HG03571 (cell line): ENCODE measurements at regions not wholly inside any gene's neighbourhood (a gene's known extent, or its start where the extent isn't known, plus 50 kb on each side); places are given as distances from the start of the nearest gene placed in this dataset.

ENCODE experiments used
- ATAC-seq: cut with Tn5 transposase; IDR thresholded peaks from one replicate; pipeline ENCODE4 v1.9.1; 2021; ENCODE audit not compliant: unreplicated experiment

DNA sequence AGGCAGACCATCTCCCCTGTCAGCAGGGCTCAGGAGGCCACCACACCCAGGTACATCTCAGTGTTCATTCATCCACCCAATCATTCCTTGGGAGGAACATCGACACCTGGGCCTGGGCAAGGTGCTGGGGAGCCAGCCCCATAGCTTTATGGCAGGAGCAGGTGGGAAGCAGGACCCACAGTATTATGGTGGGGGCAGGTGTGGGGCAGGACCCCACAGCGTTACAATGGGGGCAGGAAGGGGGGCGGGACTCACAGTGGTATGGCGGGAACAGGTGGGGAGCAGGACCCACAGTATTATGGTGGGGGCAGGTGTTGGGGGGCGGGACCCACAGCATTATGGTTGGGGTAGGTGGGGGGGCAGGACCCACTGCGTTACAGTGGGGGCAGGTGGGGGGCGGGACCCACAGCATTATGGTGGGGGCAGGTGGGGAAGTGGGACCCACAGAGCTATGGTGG lies 128.9 kb upstream of the HS6ST1 start:
- ATAC-seq = no peak

DNA sequence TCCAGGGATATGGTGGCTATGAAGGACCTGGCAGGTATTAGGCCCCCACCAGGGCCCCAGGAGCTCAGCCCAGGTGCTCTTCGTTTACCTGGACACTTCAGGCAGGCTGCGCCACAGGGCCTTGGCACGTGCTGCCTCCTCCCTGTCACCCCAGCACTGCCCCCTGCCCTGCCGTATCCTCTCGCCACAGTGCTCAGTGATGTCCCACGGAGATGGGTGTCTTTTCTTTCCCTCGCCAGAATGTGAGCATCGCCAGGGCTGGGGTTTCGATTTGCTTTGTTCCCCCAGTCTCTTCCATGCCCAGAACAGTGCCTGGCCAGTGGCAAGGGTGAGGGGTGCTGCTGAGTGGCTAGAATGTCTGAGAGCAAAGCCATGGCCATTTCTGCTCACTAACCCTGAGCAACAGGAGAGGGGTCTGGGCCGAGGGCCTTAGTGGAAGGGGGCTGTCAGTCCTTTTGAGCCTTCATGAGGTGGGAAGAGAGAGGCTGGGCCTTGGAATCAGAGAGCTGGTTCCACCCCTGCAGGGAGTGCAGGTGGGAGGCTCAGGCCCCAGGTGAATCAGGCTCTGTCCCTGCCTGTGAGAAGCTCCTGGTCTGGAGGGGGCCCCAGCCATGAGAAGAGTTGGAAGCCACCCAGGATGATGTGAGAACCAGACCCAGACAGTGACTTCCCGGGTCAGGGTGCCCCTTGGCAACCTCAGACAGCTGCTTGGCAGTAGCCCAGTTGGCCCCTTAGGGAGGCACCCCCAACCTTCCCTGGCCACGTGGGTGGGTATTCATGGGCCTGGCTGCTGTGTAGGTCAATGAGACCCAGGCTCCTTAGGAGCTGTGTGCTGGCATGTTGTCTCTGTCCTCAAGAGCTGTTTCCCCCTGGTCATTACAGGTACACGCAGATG lies 129.9 kb upstream of the HS6ST1 start:
- no peak for ATAC-seq

DNA sequence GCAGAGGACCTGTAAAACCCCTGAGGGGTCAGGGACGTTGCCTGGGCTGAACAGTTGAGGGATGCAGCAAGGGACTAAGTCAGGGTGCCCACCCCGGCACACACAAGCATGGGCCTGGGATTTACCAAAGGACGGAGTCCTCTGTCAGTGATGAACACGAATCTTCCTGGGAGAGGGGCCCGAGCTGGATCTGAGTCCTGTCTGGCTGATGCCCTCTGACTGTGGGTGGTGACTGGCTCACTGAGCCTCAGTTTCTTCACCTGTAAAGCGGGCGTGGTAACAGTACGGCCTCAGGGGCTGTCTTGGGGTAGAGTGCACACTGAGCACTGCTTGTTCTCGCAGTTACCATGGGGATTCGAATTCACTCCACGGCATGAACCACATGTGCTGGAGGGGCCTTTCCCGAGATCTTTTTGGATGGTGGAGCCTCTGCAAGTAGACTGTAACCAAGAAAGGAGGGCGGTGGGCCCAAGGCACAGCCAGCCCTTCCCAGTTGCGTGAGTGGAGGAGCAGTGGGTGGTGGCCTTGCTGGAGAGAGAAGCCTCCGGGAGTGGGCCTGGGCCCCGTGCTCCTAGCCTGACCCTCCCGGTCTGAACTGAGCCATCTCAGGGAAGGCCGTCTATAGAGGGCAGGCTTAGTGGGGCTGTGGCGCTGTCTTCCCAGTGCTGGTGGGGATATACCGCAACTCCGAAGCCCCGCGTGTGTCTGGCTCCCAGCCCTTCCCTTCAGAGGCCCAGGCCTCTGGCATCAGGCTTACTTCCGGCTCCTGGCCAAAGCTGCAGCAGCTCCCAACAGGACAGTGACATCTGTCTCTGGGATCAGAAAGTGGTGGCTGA lies 130.8 kb upstream of the HS6ST1 start:
- no peak for ATAC-seq

DNA sequence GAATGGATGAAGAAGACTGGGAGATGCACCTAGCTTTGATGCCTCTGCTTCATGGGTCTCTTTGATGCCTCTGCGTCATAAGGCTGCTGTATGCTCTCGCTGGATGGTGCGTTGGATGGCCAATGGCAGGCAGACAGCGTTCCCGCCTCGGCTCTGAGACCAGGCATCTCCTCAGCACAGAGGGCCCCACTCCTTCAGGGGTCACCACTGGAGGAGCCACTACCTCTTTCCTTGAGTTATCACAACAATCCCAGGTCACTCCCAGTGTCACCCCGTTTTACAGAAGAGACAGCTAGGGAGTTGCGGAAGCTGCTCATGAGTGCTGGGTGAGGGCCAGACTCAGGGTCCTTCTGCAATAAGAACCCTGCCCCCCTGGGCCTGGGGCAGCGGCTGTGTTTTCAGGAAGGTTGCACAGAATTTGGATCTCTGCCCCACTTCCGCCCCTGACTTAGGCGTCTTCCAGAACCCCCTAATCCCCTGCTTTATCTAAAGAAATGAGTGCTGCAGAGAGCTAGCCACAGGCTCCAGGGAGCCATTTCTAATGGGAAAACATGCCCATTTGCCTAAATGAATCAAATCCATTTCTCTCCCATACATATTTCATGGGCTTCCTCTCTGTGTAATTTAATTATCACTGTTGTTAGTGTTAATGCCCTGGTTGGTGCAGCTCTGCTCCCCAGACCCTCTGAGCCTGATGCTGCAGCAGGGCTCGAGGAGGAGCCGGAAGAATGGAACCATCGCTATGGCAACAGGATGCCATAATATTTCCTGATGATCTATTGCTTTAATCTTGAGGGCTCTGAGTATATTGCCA lies 131.8 kb upstream of the HS6ST1 start:
- ATAC-seq = no peak

DNA sequence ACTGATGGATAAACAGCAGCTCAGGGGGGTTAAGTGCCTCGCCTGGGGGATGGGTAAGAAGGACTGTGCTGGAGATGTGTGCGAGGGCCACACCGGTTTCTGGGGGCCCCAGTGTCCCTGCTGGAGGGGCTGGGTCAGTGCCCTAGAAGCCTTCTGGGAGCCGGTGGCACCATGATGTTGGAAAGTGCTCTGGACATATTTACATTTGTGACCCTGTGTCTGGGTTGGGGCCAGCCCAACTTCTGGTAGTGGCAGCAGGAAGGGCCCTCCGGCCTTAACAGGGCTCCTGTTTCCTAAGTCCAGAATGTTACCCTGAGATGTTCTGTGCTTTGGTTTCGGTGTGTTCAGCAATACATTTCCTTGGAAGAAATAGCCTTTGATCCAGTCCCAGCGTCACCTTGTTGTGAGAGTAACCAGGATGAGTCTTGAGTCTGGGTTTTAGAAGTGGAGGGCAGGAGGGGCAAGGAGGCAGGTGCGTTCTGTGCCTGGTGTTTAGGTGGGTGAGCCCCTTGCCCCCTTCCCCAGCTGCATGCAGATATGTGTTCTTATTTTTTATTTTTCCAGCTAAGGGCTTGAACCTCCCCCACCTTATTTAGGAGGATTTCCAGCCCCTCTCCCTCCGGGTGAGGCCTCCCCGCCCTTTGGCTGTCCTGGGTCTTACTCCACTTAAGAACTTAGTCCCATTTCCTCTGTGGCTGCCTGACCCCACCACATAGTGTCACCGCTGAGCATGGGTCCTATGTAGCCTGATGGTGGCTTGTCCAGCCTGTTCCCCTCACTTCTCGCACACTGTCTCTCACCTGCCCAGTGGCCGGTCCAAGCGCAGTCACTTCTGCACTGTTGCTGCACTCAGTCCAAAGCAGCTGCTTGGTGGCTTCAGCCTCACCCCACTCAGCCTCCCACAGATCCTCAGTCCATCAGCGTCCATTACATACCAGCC lies 132.7 kb upstream of the HS6ST1 start:
- ATAC-seq = no peak

DNA sequence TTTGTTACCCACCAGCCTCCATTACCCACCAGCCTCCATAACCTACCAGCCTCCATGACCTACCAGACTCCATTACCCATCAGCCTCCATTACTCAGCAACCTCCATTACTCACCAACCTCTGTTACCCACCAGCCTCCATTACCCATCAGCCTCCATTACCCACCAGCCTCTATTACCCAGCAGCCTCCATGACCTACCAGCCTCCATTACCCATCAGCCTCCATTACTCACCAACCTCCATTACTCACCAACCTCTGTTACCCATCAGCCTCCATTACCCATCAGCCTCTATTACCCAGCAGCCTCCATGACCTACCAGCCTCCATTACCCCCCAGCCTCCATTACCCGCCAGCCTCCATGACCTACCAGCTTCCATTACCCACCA lies 133.3 kb upstream of the HS6ST1 start:
- ATAC-seq = no peak

DNA sequence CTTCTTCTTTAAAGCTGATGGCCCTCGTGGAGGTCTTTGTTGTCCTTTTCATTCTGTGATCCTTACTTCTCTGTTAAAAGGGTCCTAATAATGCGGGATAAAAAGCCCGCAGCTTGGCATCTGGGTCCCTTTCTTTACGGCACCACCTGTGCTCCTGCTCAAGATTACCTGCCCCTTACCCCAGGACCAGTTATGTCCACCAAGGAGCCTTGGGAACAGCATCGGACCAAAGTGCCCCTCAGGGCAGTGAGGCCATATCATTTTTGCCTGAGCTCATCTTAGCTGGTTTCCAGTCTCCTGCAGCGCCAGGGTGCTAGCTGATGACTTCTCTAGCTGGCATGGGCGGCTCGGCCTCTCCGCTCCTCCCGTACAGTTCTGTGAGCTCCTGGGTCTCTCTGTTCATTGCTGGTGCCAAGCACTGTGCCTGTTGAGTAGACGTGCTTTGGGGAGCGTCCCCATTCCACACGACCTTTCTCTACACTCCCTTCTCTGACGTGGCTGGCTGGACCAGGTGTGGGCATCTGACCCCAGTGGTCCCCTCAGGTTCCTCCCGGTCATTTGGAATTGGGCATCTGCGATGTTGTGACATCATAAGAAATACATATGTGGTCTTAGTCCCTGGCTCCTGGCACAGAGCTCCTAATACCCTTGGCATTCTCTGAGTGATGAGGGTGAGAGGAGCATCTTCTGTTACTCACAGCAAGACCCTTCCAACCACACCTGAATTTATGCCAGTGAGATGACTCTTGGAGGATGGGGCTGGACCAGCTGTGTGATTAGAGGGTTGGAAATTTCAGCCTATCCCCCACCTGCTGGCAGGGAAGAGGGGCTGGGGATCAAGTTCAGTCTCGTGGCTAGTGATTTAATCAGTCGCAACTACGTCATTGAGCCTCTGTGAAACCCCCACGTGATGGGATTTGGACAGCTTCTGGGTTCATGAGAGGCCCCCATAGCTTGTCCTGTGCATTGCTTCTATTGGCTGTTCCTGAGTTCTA lies 134.2 kb upstream of the HS6ST1 start:
- no peak for ATAC-seq

DNA sequence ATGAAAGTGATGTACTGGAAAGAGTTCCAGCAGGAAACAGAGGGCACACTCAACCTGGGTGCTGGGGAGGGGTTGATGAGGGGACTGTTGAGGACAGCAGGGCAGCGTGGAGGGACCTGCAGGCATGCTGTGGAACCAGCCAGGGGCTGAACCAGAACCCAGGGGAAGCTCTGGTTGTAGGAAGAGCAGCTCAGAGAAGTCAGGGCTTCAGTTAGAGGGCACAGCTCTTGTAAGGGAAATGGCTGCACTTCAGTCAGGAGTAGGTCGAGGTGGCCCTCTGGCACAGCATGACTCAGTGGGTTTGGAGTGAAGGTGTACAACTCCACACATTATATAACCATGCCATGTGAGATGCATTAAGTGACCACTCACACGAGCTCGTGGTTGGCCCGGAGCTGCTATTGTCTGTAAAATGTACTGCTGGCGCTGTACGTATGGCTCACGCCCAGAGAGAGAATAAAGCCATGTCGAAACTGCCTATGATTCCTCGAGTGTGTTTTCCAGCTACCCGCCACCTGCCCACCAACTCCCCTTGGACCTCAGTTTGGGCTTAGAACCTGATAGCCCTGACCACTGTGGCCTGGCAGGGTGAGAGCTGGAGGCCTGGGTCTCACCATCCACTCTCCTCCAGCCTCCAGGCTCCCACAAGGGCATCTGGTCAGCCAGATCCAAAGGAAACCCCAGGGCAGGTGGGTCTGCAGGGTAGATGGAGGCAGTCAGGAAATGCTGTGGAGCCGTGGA lies 136.5 kb upstream of the HS6ST1 start:
- ATAC-seq = no peak

DNA sequence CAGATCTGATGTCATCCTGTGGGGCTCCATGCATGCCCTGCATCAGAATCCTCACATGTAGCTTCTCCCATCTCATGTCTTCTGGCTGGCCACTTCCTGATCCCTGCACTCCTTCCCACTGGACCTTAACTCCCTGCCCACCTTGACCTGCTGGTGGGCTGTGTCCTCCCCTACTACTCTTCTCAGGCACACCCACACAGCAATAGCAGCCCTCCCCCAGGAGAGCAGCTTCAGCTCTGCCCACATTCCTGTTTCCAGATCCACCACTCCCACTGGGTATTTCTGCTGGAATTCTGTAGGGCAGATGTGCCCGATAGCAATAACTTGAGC lies 137.0 kb upstream of the HS6ST1 start:
- ATAC-seq = no peak

DNA sequence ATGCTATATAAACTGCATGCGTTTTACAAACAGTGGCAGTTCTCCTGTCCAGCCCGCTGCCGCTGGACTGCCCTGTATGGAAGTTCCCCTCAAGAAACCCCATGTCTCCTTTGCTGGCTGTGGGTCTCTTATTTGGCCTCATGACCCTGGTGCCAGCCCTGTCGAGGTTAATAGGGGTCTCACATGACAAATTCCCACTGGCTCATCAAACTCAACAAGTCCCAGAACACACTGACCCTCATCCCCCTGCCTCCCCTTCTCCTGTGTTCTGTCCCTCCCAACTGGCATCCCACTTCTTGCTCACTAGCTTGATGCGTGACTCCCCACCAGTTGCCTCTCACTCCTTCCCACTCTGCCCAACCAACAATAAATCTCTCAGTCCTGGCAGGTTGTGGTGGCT lies 137.6 kb upstream of the HS6ST1 start:
- ATAC-seq = no peak

DNA sequence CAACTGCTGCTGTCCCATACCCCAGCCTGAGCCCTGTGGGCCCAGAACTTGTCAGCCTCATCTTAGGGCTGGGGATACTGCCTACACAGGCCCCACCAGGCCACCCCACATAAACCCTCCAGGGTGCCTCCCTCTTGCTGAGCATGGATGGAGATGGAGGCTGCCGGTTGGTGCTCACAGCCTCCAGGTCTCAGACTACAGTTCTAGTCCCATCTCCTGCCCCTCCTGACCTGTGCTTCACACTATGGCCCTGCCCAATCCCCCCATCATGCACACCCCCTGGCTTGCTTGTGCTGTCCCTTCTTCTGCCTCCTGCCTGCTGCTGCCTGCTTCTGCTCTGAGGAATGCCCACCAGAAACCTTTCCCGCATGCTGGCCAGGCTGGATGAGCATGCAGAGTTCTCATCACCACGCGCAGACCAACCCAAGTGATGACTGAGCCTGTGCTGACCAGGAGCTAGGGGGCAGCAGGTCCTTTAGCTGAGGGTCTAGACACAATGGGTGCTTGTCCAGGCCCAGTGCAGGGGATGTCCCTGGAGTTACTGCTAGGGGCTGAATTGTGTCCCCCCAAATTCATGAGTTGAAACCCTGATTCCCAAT lies 138.4 kb upstream of the HS6ST1 start:
- ATAC-seq = no peak

DNA sequence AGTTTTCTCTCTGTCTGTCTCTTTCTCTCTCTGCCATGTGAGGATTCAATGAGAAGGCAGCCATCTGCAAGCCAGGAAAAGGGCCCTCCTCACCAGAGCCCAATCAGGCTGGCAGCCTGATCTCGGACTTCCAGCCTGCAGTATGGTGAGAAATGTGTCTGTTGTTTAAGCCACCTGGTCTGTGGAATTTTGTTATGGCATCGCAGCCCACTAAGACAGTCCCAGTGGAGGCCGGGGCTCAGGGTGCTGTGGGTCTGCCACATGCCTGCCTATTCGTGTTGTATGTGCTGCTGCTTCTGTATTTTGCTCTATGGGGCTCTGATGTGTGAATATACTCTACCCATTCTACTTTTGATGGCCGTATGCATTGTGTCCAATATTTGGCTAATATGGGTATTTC lies 139.0 kb upstream of the HS6ST1 start:
- ATAC-seq = no peak

DNA sequence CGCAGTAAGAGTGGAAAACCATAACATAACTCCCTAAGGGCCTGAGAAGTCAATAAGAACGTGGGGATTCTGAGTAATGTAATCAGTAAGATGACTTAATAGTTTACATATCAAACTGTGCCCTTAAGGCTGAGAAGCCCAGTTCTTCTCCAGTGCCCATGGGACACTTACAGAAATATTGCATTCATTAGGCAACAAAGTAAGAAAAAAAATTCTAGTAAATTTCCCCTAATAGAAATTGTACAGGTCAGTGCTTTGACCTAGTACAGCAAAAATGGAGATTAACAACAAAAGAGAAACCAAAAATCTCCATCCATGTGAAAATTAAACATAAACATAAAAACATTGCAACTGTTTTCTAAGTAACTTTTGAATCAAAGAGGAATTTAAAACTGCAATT lies 139.8 kb upstream of the HS6ST1 start:
- ATAC-seq = no peak

DNA sequence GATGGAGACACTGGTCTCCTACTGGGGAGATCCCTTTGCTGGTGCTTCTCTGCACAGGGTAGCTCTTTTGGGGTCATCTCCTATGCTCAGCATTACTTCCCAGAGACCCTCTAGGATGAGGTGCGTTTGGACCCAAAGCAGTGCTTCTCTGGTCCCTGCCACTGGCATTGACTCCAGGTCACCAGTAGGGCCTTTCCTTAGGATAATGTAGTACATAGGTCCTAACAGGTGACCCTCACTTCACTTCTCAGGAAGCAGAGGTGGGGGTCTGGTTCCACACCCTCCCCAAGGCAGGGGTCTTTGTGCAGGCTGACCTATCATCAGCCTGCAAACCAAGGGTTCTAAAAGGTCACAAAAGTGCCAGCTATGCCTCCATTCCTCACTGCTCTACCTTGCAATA lies 145.8 kb upstream of the HS6ST1 start:
- no peak for ATAC-seq

DNA sequence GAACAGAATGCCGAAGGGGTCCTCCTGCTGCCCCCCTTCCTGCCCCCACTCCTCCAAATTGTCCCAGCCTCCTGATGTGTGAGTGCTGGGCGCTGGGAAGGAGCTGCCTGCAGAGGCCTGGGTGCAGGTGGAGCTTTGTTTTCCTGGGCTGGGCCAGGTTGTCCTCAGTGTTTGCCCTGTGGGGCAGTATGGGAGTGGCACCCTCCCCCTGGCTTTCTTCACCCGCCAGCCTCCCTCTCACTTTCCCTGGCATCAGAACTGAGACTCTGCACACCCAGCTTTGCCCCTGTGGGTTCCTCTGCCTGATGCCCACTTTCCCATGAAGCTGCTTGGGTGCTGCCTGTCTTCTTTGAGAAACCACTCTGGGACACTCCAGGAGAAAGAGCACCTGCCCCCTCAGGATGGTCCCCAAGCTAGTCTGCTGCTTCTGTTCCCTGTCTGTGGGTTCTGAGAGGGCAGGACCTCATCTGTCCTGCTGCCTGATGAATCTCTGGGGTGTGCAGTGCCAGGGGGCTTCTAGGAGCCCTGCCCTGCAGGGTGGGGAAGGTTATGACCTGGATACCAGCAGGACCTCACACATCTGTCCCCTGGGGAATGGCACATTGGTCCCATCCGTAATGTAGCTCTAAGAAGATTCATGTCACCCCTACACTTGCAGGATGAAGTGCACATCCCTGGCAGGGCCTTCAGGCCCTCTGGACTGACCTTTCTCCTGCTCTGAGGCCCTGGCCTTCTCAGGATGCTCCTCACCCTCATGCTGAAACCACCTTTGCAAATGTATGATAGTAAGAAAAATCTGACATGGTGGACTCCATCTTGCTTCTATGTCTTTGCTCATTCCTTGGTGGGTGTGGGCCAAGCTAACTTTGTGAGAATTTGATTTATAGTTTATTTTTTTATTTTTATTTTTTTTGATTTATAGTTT lies 146.8 kb upstream of the HS6ST1 start:
- no peak for ATAC-seq

DNA sequence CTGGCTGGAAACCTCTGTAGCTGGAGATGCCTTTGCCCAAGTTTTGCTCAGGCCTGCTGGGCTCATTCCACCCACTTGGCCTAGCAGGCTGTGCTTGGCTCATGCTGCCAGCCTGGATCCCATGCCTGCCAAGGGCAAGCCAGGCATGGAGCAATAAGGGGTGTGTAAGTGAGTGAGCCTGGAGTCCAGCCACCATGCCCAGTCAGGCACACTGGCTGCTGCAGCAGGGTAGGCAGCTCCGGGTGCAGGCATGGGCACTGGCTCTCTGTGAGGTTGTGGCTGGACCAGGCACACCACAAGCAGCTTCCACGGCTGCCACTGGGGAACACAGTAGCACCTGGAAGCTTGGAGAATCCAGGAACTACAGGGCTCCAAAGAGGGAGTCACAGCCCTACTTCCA lies 147.7 kb upstream of the HS6ST1 start:
- ATAC-seq = no peak

DNA sequence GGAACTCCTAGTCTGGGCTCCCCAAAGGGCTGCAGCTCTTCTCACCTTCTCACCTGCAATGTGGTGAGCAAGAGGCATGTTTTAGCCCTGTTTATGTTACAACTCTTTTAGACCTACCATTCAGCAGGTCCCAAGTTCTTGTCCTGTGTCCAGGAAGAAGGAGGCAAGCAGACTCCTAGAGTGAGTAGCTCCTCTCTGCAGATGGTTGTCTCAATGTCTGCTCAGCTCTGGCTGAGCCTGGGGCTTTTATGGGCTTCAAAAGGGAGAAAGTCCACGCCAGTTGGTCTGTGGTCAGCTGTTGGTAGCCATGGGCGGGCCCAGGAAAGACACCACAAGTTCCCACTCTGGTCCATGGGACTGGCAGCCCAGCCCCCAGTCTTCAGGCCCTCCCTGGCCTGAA lies 148.1 kb upstream of the HS6ST1 start:
- ATAC-seq = no peak
